Breast epithelium (tissue), 4 donors: ENCODE measurements at regions not wholly inside any gene's neighbourhood (a gene's known extent, or its start where the extent isn't known, plus 50 kb on each side); places are given as distances from the start of the nearest gene placed in this dataset.

ENCODE experiments used
- DNase-seq, 2 donors: peaks; one replicate each; pipeline ENCODE4 v3.0.0-alpha.2; 2019; ENCODE audit warnings: low spot score in 2 of 2
- H3K27ac ChIP-seq, 2 donors: fragments of 200-600 bp; sonication (generic) in 1 of 2; one replicate each; pipeline ENCODE4 v1.5.1; 2016 to 2019; ENCODE audit warnings: mild to moderate bottlenecking in 1 of 2
- H3K27me3 ChIP-seq, 2 donors: fragments of 200-600 bp; sonication (generic) in 1 of 2; one replicate each; pipeline versions ENCODE4 v1.5.1 to v1.6.0; 2017 to 2019; ENCODE audit warnings: control low read depth in 1 of 2, mild to moderate bottlenecking in 1 of 2
- H3K36me3 ChIP-seq: fragments of 200-600 bp; one replicate; pipeline ENCODE4 v1.5.1; 2019
- H3K4me1 ChIP-seq, 2 donors: fragments of 200-600 bp; sonication (generic); one replicate each; pipeline ENCODE4 v1.5.1; 2016 to 2019; ENCODE audit warnings: control low read depth in 1 of 2
- H3K4me3 ChIP-seq, 3 donors: fragments of 200-600 bp; sonication (generic); 1 replicate in 2 of 3; 2 replicates in 1 of 3; pipeline ENCODE4 v1.5.1; 2016 to 2019; ENCODE audit warnings: mild to moderate bottlenecking in 3 of 3, moderate library complexity in 2 of 3
- H3K9me3 ChIP-seq, 2 donors: fragments of 200-600 bp; sonication (generic) in 1 of 2; one replicate each; pipeline ENCODE4 v1.5.1; 2016 to 2019; ENCODE audit warnings: control low read depth in 1 of 2
- POLR2A ChIP-seq: fragments of 450-650 bp; IDR thresholded peaks from one replicate; pipeline ENCODE4 v1.6.1; 2016; ENCODE audit warnings: antibody characterized with exemption, mild to moderate bottlenecking, moderate library complexity
- POLR2AphosphoS5 ChIP-seq, 3 donors: sonication (generic); formaldehyde crosslinking; IDR thresholded peaks; one replicate each; pipeline ENCODE4 v1.6.1; 2017; ENCODE audit warnings: antibody characterized with exemption in 3 of 3
- intact Hi-C: fragments of 100-400 bp; cut with DNase I; formaldehyde crosslinking; loops from one replicate; pipeline ENCODE4 v1.15.1; 2023; ENCODE audit warnings: low total_unique reads
- TF ChIP-seq, protein P1 (sequence below), 3 donors: fragments of 450-650 bp; IDR thresholded peaks; one replicate each; pipeline ENCODE4 v1.5.1; 2016 to 2017; ENCODE audit warnings: antibody characterized with exemption in 3 of 3, mild to moderate bottlenecking in 3 of 3, moderate library complexity in 3 of 3

DNA sequence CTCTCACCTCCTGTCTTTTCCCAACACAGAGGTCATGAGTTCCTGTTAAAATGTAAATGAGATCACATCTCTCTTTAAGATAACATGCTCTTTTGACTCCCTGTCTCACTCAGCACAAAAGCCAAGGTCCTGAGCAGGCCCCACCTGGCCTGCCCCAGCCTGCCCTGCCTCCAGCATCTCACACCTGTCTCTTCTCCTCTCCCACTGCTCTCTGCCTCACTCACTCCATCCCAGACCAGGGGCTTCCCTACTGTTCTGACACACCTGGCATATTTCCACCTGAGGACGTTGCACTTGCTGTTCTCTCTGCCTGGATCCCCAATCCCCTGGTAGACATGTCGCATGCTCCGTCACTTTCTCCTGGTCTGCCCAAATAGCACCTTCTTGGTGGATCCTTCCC, 285.0 kb upstream of the ZMIZ1 start:
- no peaks in the 10 kb centered on the region for H3K36me3 ChIP-seq
- intact Hi-C loops, result loop anchor here (10.0 kb wide), 1 partner anchor 719 kb away; no protein-coding TSS in a partner anchor
- no peaks in the 10 kb centered on the region for H3K27me3 ChIP-seq
- no peaks in the 10 kb centered on the region for H3K9me3 ChIP-seq
- no peaks in the 10 kb centered on the region for H3K4me1 ChIP-seq
- H3K4me3 ChIP-seq, result no peak overlapping the region
- H3K27ac ChIP-seq, result no peak overlapping the region
- no peak for DNase-seq
- no peak for TF ChIP-seq POLR2AphosphoS5 (IDR thresholded peaks at IDR 0.05)

DNA sequence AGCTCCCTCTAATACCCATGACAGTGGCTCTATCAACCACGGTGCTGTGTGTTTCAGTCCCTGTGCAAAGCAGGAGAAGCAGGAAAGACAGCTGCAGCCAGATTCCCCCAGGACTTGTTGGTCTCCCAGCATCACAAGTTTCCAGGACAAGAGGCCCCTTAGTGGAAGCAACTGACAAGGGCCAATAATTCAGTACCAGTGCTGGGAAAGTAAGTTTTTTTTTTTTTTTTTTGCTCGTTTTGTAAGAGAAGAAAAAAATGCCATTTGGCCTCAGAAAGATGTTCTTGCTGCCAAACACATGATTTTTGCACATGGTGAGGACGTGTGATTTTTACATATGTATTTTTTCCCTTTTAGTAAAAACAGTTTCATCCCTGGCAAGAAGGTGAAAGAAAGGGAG, 284.2 kb upstream of the ZMIZ1 start:
- Histone ChIP-seq H3K36me3 (no peaks in the 10 kb centered on the region), H3K27me3 (no peaks in the 10 kb centered on the region), H3K4me1 (no peaks in the 10 kb centered on the region), H3K9me3 (no peaks in the 10 kb centered on the region), H3K27ac (no peak overlapping the region), H3K4me3 (no peak overlapping the region)
- TF ChIP-seq POLR2AphosphoS5 (IDR thresholded peaks at IDR 0.05) (no peak), POLR2A (no peak)
- TF ChIP-seq, protein P1, sequence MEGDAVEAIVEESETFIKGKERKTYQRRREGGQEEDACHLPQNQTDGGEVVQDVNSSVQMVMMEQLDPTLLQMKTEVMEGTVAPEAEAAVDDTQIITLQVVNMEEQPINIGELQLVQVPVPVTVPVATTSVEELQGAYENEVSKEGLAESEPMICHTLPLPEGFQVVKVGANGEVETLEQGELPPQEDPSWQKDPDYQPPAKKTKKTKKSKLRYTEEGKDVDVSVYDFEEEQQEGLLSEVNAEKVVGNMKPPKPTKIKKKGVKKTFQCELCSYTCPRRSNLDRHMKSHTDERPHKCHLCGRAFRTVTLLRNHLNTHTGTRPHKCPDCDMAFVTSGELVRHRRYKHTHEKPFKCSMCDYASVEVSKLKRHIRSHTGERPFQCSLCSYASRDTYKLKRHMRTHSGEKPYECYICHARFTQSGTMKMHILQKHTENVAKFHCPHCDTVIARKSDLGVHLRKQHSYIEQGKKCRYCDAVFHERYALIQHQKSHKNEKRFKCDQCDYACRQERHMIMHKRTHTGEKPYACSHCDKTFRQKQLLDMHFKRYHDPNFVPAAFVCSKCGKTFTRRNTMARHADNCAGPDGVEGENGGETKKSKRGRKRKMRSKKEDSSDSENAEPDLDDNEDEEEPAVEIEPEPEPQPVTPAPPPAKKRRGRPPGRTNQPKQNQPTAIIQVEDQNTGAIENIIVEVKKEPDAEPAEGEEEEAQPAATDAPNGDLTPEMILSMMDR (IDR thresholded peaks at IDR 0.05), result no peak
- DNase-seq, result no peak
- intact Hi-C loops, result loop anchor here (10.0 kb wide), 1 partner anchor 720 kb away; no protein-coding TSS in a partner anchor

DNA sequence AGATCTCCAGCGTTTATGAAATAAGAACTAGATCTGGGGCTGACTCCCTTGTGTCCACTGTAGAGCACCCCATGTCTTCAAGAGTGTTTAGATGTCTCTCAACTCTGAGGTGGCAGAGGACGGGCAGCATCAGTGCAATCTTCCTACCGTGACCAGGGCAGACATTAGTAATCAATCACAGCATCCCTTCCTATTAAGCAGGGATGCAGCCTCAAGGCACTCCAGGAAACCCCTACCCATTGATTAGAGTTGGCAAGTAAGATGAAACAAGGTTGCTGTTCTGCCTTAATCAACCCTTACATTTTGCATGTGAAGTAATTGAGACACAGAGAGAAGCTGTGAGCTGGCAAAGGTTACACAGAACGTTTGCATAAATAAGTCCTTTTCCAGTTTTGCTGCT, 283.7 kb upstream of the ZMIZ1 start:
- DNase-seq, result no peak
- H3K4me1 ChIP-seq, result no peaks in the 10 kb centered on the region
- intact Hi-C loops, result loop anchor here (10.0 kb wide), 1 partner anchor 720 kb away; no protein-coding TSS in a partner anchor
- no peak overlapping the region for H3K27ac ChIP-seq
- no peaks in the 10 kb centered on the region for H3K9me3 ChIP-seq
- TF ChIP-seq POLR2AphosphoS5 (IDR thresholded peaks at IDR 0.05) (no peak), POLR2A (no peak)
- TF ChIP-seq, protein P1 (IDR thresholded peaks at IDR 0.05), result no peak
- H3K27me3 ChIP-seq, result no peaks in the 10 kb centered on the region
- no peaks in the 10 kb centered on the region for H3K36me3 ChIP-seq
- H3K4me3 ChIP-seq, result no peak overlapping the region

DNA sequence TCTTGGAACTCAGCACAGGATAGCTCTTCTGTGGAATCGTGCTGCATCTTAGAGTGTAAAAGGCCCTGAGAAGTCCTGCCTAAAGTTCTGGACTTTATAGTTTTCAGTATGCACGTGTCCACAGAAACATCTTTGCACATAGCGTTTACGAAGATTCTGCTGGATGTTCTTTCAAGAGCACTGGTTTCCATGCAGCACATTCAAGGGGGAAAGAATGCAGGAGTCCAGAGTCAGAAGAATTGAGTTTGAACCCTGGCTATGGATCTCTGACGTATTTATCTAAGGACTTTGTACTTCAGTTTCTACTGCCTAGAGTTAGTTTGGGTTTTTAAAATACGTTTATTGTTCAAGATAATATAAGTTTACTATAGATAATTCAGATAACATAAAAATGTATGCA, 282.8 kb upstream of the ZMIZ1 start:
- Histone ChIP-seq H3K9me3 (no peaks in the 10 kb centered on the region), H3K36me3 (no peaks in the 10 kb centered on the region), H3K4me1 (no peaks in the 10 kb centered on the region), H3K27me3 (no peaks in the 10 kb centered on the region), H3K27ac (no peak overlapping the region), H3K4me3 (no peak overlapping the region)
- DNase-seq, result no peak
- intact Hi-C loops, result loop anchor here (10.0 kb wide), 1 partner anchor 721 kb away; no protein-coding TSS in a partner anchor
- no peak for TF ChIP-seq POLR2A

DNA sequence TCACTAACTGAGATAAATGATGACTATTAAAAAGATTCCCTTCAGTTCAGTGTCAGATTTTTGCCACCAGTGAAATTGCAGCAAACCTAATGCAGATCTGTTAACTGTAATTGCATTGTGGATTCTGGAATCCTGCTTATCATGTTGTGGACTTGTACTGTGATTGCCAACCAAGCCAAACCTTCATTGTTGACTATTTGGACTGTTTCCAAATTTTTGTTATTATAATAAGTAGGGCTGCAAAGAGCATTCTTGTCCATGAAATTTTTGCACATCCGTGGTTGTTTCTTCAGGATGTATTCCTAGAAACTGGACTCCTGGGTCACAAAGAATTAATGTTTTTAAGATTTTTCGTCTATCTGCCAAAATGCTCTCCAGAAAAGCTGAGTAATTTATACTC, 281.6 kb upstream of the ZMIZ1 start:
- intact Hi-C loops, result loop anchor here (10.0 kb wide), 1 partner anchor 722 kb away; no protein-coding TSS in a partner anchor
- Histone ChIP-seq H3K4me3 (no peak overlapping the region), H3K4me1 (no peaks in the 10 kb centered on the region), H3K9me3 (no peaks in the 10 kb centered on the region), H3K27ac (no peak overlapping the region), H3K36me3 (no peaks in the 10 kb centered on the region), H3K27me3 (no peaks in the 10 kb centered on the region)
- no peak for DNase-seq
- TF ChIP-seq, protein P1 (IDR thresholded peaks at IDR 0.05), result no peak
- no peak for TF ChIP-seq POLR2AphosphoS5 (IDR thresholded peaks at IDR 0.05)
- no peak for TF ChIP-seq POLR2A

DNA sequence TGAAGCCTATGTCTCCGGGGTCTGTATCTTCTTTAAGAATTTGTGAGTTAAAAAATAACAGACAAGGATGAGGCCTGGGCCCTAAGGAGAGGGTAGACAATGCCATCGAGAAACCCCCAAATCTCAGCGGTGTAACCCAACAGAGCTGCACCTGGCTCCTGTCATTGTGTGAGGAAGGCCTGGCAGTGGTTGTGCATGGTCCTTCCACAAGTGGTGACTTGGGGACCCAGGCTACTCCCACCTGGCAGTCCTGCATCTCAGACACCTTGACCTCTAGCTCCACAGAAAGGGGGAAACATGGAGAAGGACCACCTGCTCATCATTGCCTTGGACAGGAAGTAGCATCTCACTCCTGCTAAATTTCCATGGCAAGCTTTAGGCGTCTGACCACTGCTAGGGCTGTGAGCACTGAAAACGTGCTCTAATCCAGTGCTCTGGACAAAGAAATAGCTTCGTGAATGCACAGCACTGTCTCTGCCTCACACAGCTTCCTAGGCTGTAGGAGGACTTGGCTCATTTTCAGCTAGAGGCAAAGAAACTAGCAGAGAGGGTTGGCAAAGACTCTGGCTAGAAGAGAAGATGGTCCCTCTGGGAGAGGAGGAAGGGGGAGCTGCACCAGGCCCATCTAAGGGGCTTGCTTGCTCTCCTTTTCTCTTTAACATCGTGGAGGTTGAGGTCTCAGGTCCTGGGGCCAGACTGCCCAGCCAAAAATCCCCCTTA, 273.9 kb upstream of the ZMIZ1 start:
- Histone ChIP-seq H3K36me3 (no peaks in the 10 kb centered on the region), H3K27me3 (no peaks in the 10 kb centered on the region), H3K4me3 (no peak overlapping the region), H3K9me3 (peaks cover 0 to 5% of the 10 kb centered on the region in 2 donors), H3K27ac (no peak overlapping the region), H3K4me1 (no peaks in the 10 kb centered on the region)
- TF ChIP-seq POLR2A (no peak), POLR2AphosphoS5 (IDR thresholded peaks at IDR 0.05) (no peak)
- TF ChIP-seq, protein P1 (IDR thresholded peaks at IDR 0.05), result no peak
- intact Hi-C loops, result no loop called here
- no peak for DNase-seq
